Kidney epithelial cell (primary cell): ENCODE measurements at regions not wholly inside any gene's neighbourhood (a gene's known extent, or its start where the extent isn't known, plus 50 kb on each side); places are given as distances from the start of the nearest gene placed in this dataset.
"Not testable (repeated sequence)": the region's sequence is repeated elsewhere in the genome, so short reads cannot be mapped to it uniquely, and the experiment has no call there.

Experiments used
- DNase-seq: peaks from one replicate; pipeline ENCODE4 v3.0.0-alpha.2; 2010; ENCODE audit warnings: low read depth
- H3K27me3 ChIP-seq: 2 replicates; pipeline ENCODE4 v1.6.0; 2011; ENCODE audit warnings: low read length; ENCODE audit not compliant: control insufficient read depth, insufficient read depth
- H3K36me3 ChIP-seq: 2 replicates; pipeline ENCODE4 v1.5.1; 2011; ENCODE audit warnings: low read length; ENCODE audit not compliant: control insufficient read depth, insufficient read depth
- H3K4me3 ChIP-seq: 2 replicates; pipeline ENCODE4 v1.5.1; 2011; ENCODE audit warnings: low read depth, mild to moderate bottlenecking, control low read depth, low read length
- CTCF ChIP-seq: IDR thresholded peaks from 2 replicates; pipeline ENCODE4 v1.5.1; 2011; ENCODE audit warnings: mild to moderate bottlenecking, moderate library complexity, low read length, control low read depth, inconsistent platforms; ENCODE audit not compliant: insufficient read depth, poor library complexity, severe bottlenecking

GRCh38 chr7:51428217-51428887, 111.7 kb upstream of the COBL start:
- Histone ChIP-seq H3K4me3 (no peak overlapping the region), H3K36me3 (no peaks in the 10 kb centered on the region), H3K27me3 (no peaks in the 10 kb centered on the region)
- DNase-seq = no peak
- peak; percentile 51 for TF ChIP-seq CTCF

GRCh38 chr7:51426163-51426562, 109.6 kb upstream of the COBL start:
- Histone ChIP-seq H3K4me3 (no peak overlapping the region), H3K27me3 (no peaks in the 10 kb centered on the region), H3K36me3 (no peaks in the 10 kb centered on the region)
- no peak for DNase-seq
- TF ChIP-seq CTCF = no peak

GRCh38 chr7:51409934-51410333, 93.3 kb upstream of the COBL start:
- not testable (repeated sequence) for H3K4me3 ChIP-seq, H3K27me3 ChIP-seq, DNase-seq, H3K36me3 ChIP-seq

- not testable (repeated sequence) for H3K4me3 ChIP-seq, DNase-seq, H3K36me3 ChIP-seq, H3K27me3 ChIP-seq
These were observed 81.0 kb upstream of the COBL start for GRCh38 chr7:51397608-51398007.

- DNase-seq, H3K36me3 ChIP-seq, H3K27me3 ChIP-seq, H3K4me3 ChIP-seq: not testable (repeated sequence)
These were observed 76.4 kb upstream of the COBL start for GRCh38 chr7:51393003-51393402.

GRCh38 chr7:51389952-51390351, 73.3 kb upstream of the COBL start:
- H3K27me3 ChIP-seq, H3K4me3 ChIP-seq, H3K36me3 ChIP-seq, DNase-seq: not testable (repeated sequence)

- not testable (repeated sequence) for H3K4me3 ChIP-seq, DNase-seq, H3K27me3 ChIP-seq, H3K36me3 ChIP-seq
These were observed 72.7 kb upstream of the COBL start for GRCh38 chr7:51389216-51389812.

- H3K36me3 ChIP-seq, DNase-seq, H3K27me3 ChIP-seq, H3K4me3 ChIP-seq: not testable (repeated sequence)
These were observed 71.6 kb upstream of the COBL start for GRCh38 chr7:51388241-51388640.

GRCh38 chr7:51386806-51387568, 70.4 kb upstream of the COBL start:
- not testable (repeated sequence) for H3K36me3 ChIP-seq, H3K4me3 ChIP-seq, H3K27me3 ChIP-seq, DNase-seq

- not testable (repeated sequence) for DNase-seq, H3K36me3 ChIP-seq, H3K27me3 ChIP-seq, H3K4me3 ChIP-seq
These were observed 69.6 kb upstream of the COBL start for GRCh38 chr7:51386184-51386583.

GRCh38 chr7:51382243-51382642, 65.6 kb upstream of the COBL start:
- not testable (repeated sequence) for H3K4me3 ChIP-seq, H3K36me3 ChIP-seq, H3K27me3 ChIP-seq, DNase-seq
